ENCODE measurements at regions not wholly inside any gene's neighbourhood (a gene's known extent, or its start where the extent isn't known, plus 50 kb on each side); places are given as distances from the start of the nearest gene placed in this dataset.

DNA sequence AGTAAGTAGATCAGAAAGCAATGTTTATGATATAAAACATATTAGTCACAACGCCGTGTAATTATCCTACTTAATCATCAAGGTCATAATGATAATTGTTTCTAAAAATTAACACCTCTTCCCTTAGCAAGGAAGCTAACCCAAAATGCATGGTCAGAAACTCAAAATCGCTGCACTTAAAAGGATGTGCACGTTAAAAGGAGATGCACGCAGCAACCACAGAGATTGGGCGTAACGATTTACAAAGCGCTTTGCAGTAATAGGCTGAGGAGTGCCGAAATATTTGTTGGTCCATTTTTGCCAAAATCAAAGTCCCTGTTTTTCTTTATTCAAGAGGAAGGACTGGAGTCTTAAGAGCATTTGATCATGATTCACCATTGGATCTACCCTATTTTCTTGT is 1077.2 kb downstream of the VRK1 start:
- TF ChIP-seq POLR2A (IDR thresholded peaks at IDR 0.05) (no peak), POLR2AphosphoS5 (IDR thresholded peaks at IDR 0.05) (no peak)
- TF ChIP-seq, protein P1, sequence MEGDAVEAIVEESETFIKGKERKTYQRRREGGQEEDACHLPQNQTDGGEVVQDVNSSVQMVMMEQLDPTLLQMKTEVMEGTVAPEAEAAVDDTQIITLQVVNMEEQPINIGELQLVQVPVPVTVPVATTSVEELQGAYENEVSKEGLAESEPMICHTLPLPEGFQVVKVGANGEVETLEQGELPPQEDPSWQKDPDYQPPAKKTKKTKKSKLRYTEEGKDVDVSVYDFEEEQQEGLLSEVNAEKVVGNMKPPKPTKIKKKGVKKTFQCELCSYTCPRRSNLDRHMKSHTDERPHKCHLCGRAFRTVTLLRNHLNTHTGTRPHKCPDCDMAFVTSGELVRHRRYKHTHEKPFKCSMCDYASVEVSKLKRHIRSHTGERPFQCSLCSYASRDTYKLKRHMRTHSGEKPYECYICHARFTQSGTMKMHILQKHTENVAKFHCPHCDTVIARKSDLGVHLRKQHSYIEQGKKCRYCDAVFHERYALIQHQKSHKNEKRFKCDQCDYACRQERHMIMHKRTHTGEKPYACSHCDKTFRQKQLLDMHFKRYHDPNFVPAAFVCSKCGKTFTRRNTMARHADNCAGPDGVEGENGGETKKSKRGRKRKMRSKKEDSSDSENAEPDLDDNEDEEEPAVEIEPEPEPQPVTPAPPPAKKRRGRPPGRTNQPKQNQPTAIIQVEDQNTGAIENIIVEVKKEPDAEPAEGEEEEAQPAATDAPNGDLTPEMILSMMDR (IDR thresholded peaks at IDR 0.05), result no peak

Measured in prostate gland (tissue), 2 donors.